Hepatocyte (in vitro differentiated cells): ENCODE measurements at regions not wholly inside any gene's neighbourhood (a gene's known extent, or its start where the extent isn't known, plus 50 kb on each side); places are given as distances from the start of the nearest gene placed in this dataset.

Source experiments
- EZH2 ChIP-seq: fragments of 200-600 bp; sonication (generic); IDR thresholded peaks from 2 replicates; pipeline ENCODE4 v1.6.1; 2016; ENCODE audit warnings: antibody characterized with exemption, mild to moderate bottlenecking, borderline replicate concordance
- EZH2phosphoT487 ChIP-seq: fragments of 200-600 bp; sonication (generic); IDR thresholded peaks from one replicate; pipeline ENCODE4 v1.6.1; 2018; ENCODE audit warnings: antibody characterized with exemption, mild to moderate bottlenecking, low read depth, moderate library complexity; ENCODE audit not compliant: unreplicated experiment, severe bottlenecking
- TF ChIP-seq, protein P1 (sequence below): fragments of 200-600 bp; sonication (generic); IDR thresholded peaks from 2 replicates; pipeline ENCODE4 v1.5.1; 2016; ENCODE audit warnings: antibody characterized with exemption, mild to moderate bottlenecking; ENCODE audit not compliant: poor library complexity

DNA sequence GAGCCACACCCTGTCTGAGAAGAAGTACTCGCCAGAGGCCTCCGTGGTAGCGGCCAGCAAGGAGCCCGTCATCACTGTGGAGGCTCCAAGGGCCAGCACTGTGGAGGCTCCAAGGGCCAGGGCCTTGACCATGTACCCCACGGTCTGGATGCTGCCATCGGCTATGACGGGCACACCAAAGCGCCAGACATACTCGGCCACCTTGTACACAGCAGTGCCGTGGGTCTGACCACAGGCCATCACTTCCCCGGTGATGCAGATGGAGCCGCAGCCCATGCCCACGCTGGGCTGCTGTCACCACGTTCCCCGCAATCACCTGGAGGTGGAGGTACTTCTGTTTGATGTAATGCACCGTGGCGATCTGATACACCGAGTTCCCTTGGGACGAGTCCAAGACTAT lies 377.7 kb upstream of the MAOA start:
- TF ChIP-seq, protein P1, sequence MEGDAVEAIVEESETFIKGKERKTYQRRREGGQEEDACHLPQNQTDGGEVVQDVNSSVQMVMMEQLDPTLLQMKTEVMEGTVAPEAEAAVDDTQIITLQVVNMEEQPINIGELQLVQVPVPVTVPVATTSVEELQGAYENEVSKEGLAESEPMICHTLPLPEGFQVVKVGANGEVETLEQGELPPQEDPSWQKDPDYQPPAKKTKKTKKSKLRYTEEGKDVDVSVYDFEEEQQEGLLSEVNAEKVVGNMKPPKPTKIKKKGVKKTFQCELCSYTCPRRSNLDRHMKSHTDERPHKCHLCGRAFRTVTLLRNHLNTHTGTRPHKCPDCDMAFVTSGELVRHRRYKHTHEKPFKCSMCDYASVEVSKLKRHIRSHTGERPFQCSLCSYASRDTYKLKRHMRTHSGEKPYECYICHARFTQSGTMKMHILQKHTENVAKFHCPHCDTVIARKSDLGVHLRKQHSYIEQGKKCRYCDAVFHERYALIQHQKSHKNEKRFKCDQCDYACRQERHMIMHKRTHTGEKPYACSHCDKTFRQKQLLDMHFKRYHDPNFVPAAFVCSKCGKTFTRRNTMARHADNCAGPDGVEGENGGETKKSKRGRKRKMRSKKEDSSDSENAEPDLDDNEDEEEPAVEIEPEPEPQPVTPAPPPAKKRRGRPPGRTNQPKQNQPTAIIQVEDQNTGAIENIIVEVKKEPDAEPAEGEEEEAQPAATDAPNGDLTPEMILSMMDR: no peak
- no peak for TF ChIP-seq EZH2
- no peak for TF ChIP-seq EZH2phosphoT487
